ENCODE measurements at regions not wholly inside any gene's neighbourhood (a gene's known extent, or its start where the extent isn't known, plus 50 kb on each side); places are given as distances from the start of the nearest gene placed in this dataset.
"Not testable (repeated sequence)": the region's sequence is repeated elsewhere in the genome, so short reads cannot be mapped to it uniquely, and the experiment has no call there.

- DNase-seq: no peak
Observed at GRCh38 chr2:236375973-236376476, 111.8 kb upstream of the ASB18 start.

GRCh38 chr2:236376566-236377244, 112.5 kb upstream of the ASB18 start:
- DNase-seq: no peak

- no peak for DNase-seq
Observed at GRCh38 chr2:236380051-236380612, 115.9 kb upstream of the ASB18 start.

GRCh38 chr2:236381253-236381652, 117.0 kb upstream of the ASB18 start:
- not testable (repeated sequence) for DNase-seq

GRCh38 chr2:236389284-236390216, 125.3 kb upstream of the ASB18 start:
- not testable (repeated sequence) for DNase-seq

- DNase-seq: no peak
Observed at GRCh38 chr2:236393101-236393500, 128.9 kb upstream of the ASB18 start.

- DNase-seq: no peak
Observed at GRCh38 chr2:236393581-236393980, 129.4 kb upstream of the ASB18 start.

- no peak for DNase-seq
Observed at GRCh38 chr2:236394571-236394970, 130.4 kb upstream of the ASB18 start.

- no peak for DNase-seq
Observed at GRCh38 chr2:236395067-236395466, 130.9 kb upstream of the ASB18 start.

GRCh38 chr2:236396818-236397350, 132.7 kb upstream of the ASB18 start:
- DNase-seq: no peak

GRCh38 chr2:236397681-236398080, 133.5 kb upstream of the ASB18 start:
- no peak for DNase-seq

GRCh38 chr2:236399409-236399808, 135.2 kb upstream of the ASB18 start:
- DNase-seq: no peak

GRCh38 chr2:236400046-236400574, 135.9 kb upstream of the ASB18 start:
- no peak for DNase-seq

GRCh38 chr2:236400594-236401360, 136.6 kb upstream of the ASB18 start:
- DNase-seq: no peak

- DNase-seq: no peak
Observed at GRCh38 chr2:236402033-236402790, 138.0 kb upstream of the ASB18 start.

GRCh38 chr2:236403125-236403524, 138.9 kb upstream of the ASB18 start:
- DNase-seq: no peak

GRCh38 chr2:236403811-236404210, 139.6 kb upstream of the ASB18 start:
- DNase-seq: no peak

GRCh38 chr2:236404346-236404745, 140.1 kb upstream of the ASB18 start:
- DNase-seq: no peak

- DNase-seq: no peak
Observed at GRCh38 chr2:236405357-236405756, 141.2 kb upstream of the ASB18 start.

- no peak for DNase-seq
Observed at GRCh38 chr2:236408090-236408489, 143.9 kb upstream of the ASB18 start.

GRCh38 chr2:236408786-236409185, 144.6 kb upstream of the ASB18 start:
- no peak for DNase-seq
